ENCODE measurements at regions not wholly inside any gene's neighbourhood (a gene's known extent, or its start where the extent isn't known, plus 50 kb on each side); places are given as distances from the start of the nearest gene placed in this dataset.

DNA sequence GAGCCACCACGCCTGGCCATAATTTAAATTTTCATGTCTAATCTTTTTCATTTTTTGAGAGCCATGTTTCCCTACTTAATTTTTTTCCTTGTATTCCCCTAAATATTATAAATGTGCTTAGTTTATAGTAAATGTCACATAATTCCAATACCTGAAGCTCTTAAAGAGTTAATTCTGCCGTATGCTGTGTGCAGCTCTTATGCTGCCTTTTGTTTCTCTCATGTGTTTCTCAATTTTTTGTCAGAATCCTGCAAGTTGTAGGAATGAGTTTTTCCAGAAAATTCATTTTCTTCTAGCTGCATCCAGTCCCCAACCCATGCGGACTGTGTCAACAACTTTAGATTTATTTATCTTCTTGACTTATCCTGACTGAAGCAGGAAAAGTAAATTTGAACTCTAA, 90.9 kb upstream of the ROBO2 start:
- H3K27me3 ChIP-seq = no peaks in the 10 kb centered on the region
- H3K36me3 ChIP-seq = no peaks in the 10 kb centered on the region
- TF ChIP-seq, protein P1, sequence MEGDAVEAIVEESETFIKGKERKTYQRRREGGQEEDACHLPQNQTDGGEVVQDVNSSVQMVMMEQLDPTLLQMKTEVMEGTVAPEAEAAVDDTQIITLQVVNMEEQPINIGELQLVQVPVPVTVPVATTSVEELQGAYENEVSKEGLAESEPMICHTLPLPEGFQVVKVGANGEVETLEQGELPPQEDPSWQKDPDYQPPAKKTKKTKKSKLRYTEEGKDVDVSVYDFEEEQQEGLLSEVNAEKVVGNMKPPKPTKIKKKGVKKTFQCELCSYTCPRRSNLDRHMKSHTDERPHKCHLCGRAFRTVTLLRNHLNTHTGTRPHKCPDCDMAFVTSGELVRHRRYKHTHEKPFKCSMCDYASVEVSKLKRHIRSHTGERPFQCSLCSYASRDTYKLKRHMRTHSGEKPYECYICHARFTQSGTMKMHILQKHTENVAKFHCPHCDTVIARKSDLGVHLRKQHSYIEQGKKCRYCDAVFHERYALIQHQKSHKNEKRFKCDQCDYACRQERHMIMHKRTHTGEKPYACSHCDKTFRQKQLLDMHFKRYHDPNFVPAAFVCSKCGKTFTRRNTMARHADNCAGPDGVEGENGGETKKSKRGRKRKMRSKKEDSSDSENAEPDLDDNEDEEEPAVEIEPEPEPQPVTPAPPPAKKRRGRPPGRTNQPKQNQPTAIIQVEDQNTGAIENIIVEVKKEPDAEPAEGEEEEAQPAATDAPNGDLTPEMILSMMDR (IDR thresholded peaks at IDR 0.05) = no peak

DNA sequence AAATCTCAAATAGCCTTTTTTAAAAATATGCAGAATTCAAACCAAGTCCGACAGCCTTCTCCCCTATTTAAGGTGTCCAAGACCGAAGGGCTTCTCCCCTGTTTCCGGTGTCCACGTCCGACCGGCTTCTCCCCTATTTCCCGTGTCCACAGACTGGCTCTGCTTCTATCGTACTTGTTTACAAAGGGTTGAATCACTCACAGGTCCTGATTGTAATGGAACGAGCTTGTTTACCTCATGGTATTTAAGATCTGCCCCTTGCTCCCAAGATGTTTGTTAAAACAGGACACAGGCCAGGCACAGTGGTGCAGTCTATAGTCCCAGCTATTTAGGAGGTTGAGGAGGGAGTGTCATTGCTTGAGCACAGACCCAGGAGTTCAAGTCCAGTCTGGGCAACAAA, 90.4 kb upstream of the ROBO2 start:
- no peaks in the 10 kb centered on the region for H3K36me3 ChIP-seq
- DNase-seq (ENCODE audit: low spot score) = no peak
- TF ChIP-seq, protein P1 (IDR thresholded peaks at IDR 0.05) = no peak
- no peak overlapping the region for H3K4me3 ChIP-seq
- no peaks in the 10 kb centered on the region for H3K4me1 ChIP-seq
- H3K27me3 ChIP-seq = no peaks in the 10 kb centered on the region
- no peak overlapping the region for H3K27ac ChIP-seq
- H3K9me3 ChIP-seq = no peaks in the 10 kb centered on the region

More for the DNA sequence above, 90.9 kb upstream of the ROBO2 start:
- Histone ChIP-seq H3K4me1 (no peaks in the 10 kb centered on the region), H3K9me3 (no peaks in the 10 kb centered on the region), H3K27ac (no peak overlapping the region), H3K4me3 (no peak overlapping the region)
- DNase-seq (ENCODE audit: low spot score) = no peak

DNA sequence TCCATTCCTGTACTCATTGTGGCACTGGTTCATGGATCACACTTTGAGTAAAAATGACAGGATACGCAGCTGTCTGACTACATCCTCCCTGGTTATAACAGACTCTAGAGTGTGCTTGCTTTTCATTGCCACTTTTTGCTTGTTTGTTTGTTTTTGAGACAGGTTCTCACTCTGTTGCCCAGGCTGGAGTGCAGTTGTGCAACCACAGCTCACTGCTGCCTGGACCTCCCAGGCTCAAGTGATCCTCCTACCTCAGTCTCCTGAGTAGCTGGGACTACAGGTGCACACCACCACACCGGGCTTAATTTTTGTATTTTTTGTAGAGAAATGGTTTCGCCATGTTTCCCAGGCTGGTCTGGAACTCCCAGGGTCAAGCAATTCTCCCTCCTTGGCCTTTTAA, 89.3 kb upstream of the ROBO2 start:
- no peaks in the 10 kb centered on the region for H3K27me3 ChIP-seq
- no peak overlapping the region for H3K27ac ChIP-seq
- H3K4me3 ChIP-seq = no peak overlapping the region
- no peaks in the 10 kb centered on the region for H3K4me1 ChIP-seq
- H3K9me3 ChIP-seq = no peaks in the 10 kb centered on the region
- TF ChIP-seq, protein P1 (IDR thresholded peaks at IDR 0.05) = no peak
- DNase-seq (ENCODE audit: low spot score) = no peak
- no peaks in the 10 kb centered on the region for H3K36me3 ChIP-seq

DNA sequence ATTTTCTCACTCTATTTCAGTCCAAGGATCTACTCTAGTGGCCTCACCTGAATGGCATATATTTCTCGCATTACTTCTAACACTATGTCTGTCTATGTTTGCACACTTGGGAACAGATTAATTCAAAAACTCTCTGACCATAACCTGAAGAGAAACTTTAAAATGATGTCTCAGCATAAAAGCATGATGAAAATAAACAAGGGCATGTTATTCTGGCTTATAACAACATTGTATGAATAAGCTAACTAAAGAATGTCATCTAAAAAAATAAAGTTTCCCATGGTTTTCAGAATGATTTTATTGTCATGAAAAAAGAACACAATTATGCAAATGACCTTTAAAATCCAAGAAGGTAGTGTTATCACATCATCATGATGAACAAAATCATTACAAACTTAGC, 85.5 kb upstream of the ROBO2 start:
- TF ChIP-seq, protein P1 (IDR thresholded peaks at IDR 0.05) = no peak
- Histone ChIP-seq H3K9me3 (no peaks in the 10 kb centered on the region), H3K27ac (no peak overlapping the region), H3K4me1 (no peaks in the 10 kb centered on the region), H3K4me3 (no peak overlapping the region), H3K36me3 (no peaks in the 10 kb centered on the region), H3K27me3 (no peaks in the 10 kb centered on the region)
- DNase-seq (ENCODE audit: low spot score) = no peak

DNA sequence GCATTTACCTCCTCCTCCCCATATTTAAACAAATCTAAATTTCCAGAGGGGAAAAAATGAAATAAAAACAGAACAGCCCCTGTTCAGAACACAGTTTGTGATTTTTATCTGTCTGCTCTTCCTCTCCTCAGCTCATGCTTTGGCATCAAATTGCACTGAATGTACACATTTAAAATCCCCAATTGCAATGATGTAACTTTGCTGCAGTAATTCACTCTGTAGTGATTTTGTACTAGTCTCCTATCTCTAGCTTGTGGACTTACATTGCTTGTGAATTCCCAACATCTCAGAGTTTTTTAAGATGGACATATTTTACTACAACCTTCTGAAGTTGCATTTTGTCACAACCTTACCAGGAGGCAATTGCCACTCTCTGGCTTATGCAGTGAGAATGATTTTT, 81.6 kb upstream of the ROBO2 start:
- no peaks in the 10 kb centered on the region for H3K27me3 ChIP-seq
- no peaks in the 10 kb centered on the region for H3K9me3 ChIP-seq
- no peaks in the 10 kb centered on the region for H3K4me1 ChIP-seq
- no peak overlapping the region for H3K4me3 ChIP-seq
- TF ChIP-seq, protein P1 (IDR thresholded peaks at IDR 0.05) = no peak
- DNase-seq (ENCODE audit: low spot score) = no peak
- no peaks in the 10 kb centered on the region for H3K36me3 ChIP-seq
- no peak overlapping the region for H3K27ac ChIP-seq

DNA sequence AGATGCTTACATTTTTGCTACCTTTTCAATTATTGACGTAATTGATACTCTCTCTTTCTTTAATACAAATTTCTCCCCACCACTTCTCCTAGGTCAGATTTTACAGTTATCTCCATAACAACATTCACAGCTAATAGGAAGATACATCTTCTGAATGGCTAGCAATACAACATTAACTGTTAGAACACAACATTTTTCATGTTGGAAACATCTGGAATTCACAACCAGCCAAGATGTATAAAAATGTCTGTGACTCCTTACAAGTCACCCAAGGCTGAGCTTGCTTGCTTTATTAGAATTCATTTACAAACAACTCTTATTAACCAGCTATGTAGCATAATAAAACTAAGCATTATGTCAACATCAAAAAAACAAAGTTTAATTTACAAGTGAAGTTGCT, 81.0 kb upstream of the ROBO2 start:
- TF ChIP-seq, protein P1 (IDR thresholded peaks at IDR 0.05) = no peak
- Histone ChIP-seq H3K4me1 (no peaks in the 10 kb centered on the region), H3K9me3 (no peaks in the 10 kb centered on the region), H3K27ac (no peak overlapping the region), H3K27me3 (no peaks in the 10 kb centered on the region), H3K36me3 (no peaks in the 10 kb centered on the region), H3K4me3 (no peak overlapping the region)
- no peak for DNase-seq (ENCODE audit: low spot score)
